IMR-90 (cell line): ENCODE measurements at regions not wholly inside any gene's neighbourhood (a gene's known extent, or its start where the extent isn't known, plus 50 kb on each side); places are given as distances from the start of the nearest gene placed in this dataset.

Experiments used
- ATAC-seq: fragments of 200-7000 bp; cut with Tn5 transposase; 2 replicates; pipeline ENCODE4 v1.9.1; 2020; ENCODE audit warnings: low read depth, mild to moderate bottlenecking, moderate library complexity
- BruUV-seq: library from RNA; stranded (reverse); fragments of 400-500 nt; replicated peaks from 2 replicates; lab custom pipeline; 2021; lab: Mats Ljungman, UMichigan
- CTCF ChIA-PET: fragments of 300-600 bp; formaldehyde crosslinking; extraction: SDS; loops from one replicate; lab custom pipeline; 2021; ENCODE audit warnings: antibody characterized with exemption; lab: Yijun Ruan, JAX
- POLR2A ChIA-PET: fragments of 300-600 bp; sonication (Branson Sonifier 250); formaldehyde crosslinking; loops from one replicate; lab custom pipeline; 2022; ENCODE audit warnings: antibody characterized with exemption; ENCODE audit not compliant: unreplicated experiment; lab: Charles Lee
- DNase-seq: peaks from one replicate; pipeline ENCODE4 v3.0.0; 2013
- H2AFZ ChIP-seq: replicated peaks from 2 replicates; pipeline ENCODE3; 2013; ENCODE audit warnings: low read length, mild to moderate bottlenecking; ENCODE audit not compliant: poor library complexity
- H2AK5ac ChIP-seq: 2 replicates; pipeline ENCODE4 v1.6.1; 2013; ENCODE audit warnings: low read depth, low read length, inconsistent platforms
- H2AK9ac ChIP-seq: replicated peaks from 2 replicates; pipeline ENCODE3; 2013; ENCODE audit warnings: mild to moderate bottlenecking, low read depth, low read length, moderate library complexity; ENCODE audit not compliant: poor library complexity
- H2BK120ac ChIP-seq: 2 replicates; pipeline ENCODE4 v1.6.1; 2013; ENCODE audit warnings: low read depth, low read length, inconsistent platforms
- H2BK15ac ChIP-seq: 3 replicates; pipeline ENCODE4 v1.6.1; 2013; ENCODE audit warnings: low read depth, low read length, inconsistent platforms
- H2BK20ac ChIP-seq: 2 replicates; pipeline ENCODE4 v1.6.1; 2013; ENCODE audit warnings: low read depth, mild to moderate bottlenecking, inconsistent platforms, low read length, moderate library complexity
- H2BK5ac ChIP-seq: 2 replicates; pipeline ENCODE4 v1.6.1; 2013; ENCODE audit warnings: mild to moderate bottlenecking, low read depth, low read length, inconsistent platforms; ENCODE audit not compliant: poor library complexity, severe bottlenecking
- H3K14ac ChIP-seq: replicated peaks from 2 replicates; pipeline ENCODE4 v1.6.1; 2013; ENCODE audit warnings: low read depth, low read length, inconsistent platforms
- H3K18ac ChIP-seq: 2 replicates; pipeline ENCODE4 v1.6.1; 2013; ENCODE audit warnings: low read depth, low read length, control low read depth
- H3K23ac ChIP-seq: 2 replicates; pipeline ENCODE4 v1.6.1; 2013; ENCODE audit warnings: low read depth, low read length, inconsistent platforms
- H3K27ac ChIP-seq: 2 replicates; pipeline ENCODE4 v1.5.1; 2013; ENCODE audit warnings: mild to moderate bottlenecking, control low read depth, low read length; ENCODE audit not compliant: insufficient read depth
- H3K27me3 ChIP-seq: 2 replicates; pipeline ENCODE4 v1.6.1; 2013; ENCODE audit warnings: low read length; ENCODE audit not compliant: control insufficient read depth, insufficient read depth
- H3K36me3 ChIP-seq: 2 replicates; pipeline ENCODE4 v1.6.1; 2013; ENCODE audit warnings: low read length, mixed read lengths; ENCODE audit not compliant: control insufficient read depth, insufficient read depth
- H3K4ac ChIP-seq: 2 replicates; pipeline ENCODE4 v1.6.1; 2013; ENCODE audit warnings: low read depth, low read length, inconsistent platforms
- H3K4me1 ChIP-seq: 2 replicates; pipeline ENCODE4 v1.6.1; 2013; ENCODE audit warnings: low read length, mixed read lengths; ENCODE audit not compliant: control insufficient read depth, insufficient read depth
- H3K4me2 ChIP-seq: 2 replicates; pipeline ENCODE4 v1.6.1; 2013; ENCODE audit warnings: low read depth, mild to moderate bottlenecking, control low read depth, low read length, moderate library complexity
- H3K4me3 ChIP-seq: 2 replicates; pipeline ENCODE4 v1.5.1; 2013; ENCODE audit warnings: low read depth, mild to moderate bottlenecking, control low read depth, low read length, moderate library complexity; ENCODE audit not compliant: insufficient read depth
- H3K56ac ChIP-seq: 2 replicates; pipeline ENCODE4 v1.6.1; 2013; ENCODE audit warnings: low read length, inconsistent platforms; ENCODE audit not compliant: insufficient read depth; ENCODE audit errors: extremely low read depth
- H3K79me1 ChIP-seq, 2 experiments: 2 replicates each; pipeline ENCODE4 v1.6.1; 2013; ENCODE audit warnings: low read length in 2 of 2, inconsistent platforms in 1 of 2, low read depth in 1 of 2
- H3K9ac ChIP-seq: 2 replicates; pipeline ENCODE4 v1.6.1; 2013; ENCODE audit warnings: low read depth, low read length, control low read depth
- H3K9me1 ChIP-seq: 2 replicates; pipeline ENCODE4 v1.6.1; 2013; ENCODE audit warnings: low read length, inconsistent platforms; ENCODE audit not compliant: insufficient read depth
- H3K9me3 ChIP-seq: 2 replicates; pipeline ENCODE4 v1.6.1; 2013; ENCODE audit warnings: low read length; ENCODE audit not compliant: control insufficient read depth, insufficient read depth
- H4K20me1 ChIP-seq: 2 replicates; pipeline ENCODE4 v1.6.1; 2013; ENCODE audit warnings: low read length, inconsistent platforms; ENCODE audit not compliant: insufficient read depth
- H4K5ac ChIP-seq: 2 replicates; pipeline ENCODE4 v1.6.1; 2013; ENCODE audit warnings: mild to moderate bottlenecking, low read depth, low read length, control low read depth
- H4K8ac ChIP-seq, 2 experiments: 2 replicates each; pipeline ENCODE4 v1.6.1; 2013; ENCODE audit warnings: low read depth in 2 of 2, low read length in 2 of 2, control low read depth in 1 of 2, inconsistent platforms in 1 of 2
- H4K91ac ChIP-seq: 2 replicates; pipeline ENCODE4 v1.6.1; 2013; ENCODE audit warnings: low read depth, low read length, inconsistent platforms; ENCODE audit not compliant: insufficient read depth
- CEBPB ChIP-seq: IDR thresholded peaks from 2 replicates; pipeline ENCODE4 v1.6.1; 2012; ENCODE audit warnings: low read depth, low read length, improper control_type of control experiment
- RAD21 ChIP-seq: IDR thresholded peaks from 2 replicates; pipeline ENCODE4 v1.6.1; 2012; ENCODE audit warnings: low read length, improper control_type of control experiment
- WGBS, 2 experiments: methylation state at CpG; one replicate each; pipeline versions ENCODE4 v1.1.5 to v1.1.7; 2013; ENCODE audit warnings: missing lambda C conversion rate in 2 of 2; ENCODE audit not compliant: insufficient read length in 1 of 2; ENCODE audit errors: extremely low coverage in 2 of 2; 5-methylcytosine and 5-hydroxymethylcytosine counted together
- dilution Hi-C: fragments of 300-500 bp; cut with HindIII; formaldehyde crosslinking; loops from one replicate; pipeline ENCODE4 v1.14.3; 2018; ENCODE audit warnings: low sequenced_read_pairs; ENCODE audit not compliant: unreplicated experiment
- in situ Hi-C: fragments of 300-500 bp; cut with MboI; formaldehyde crosslinking; loops from 3 replicates; pipeline ENCODE4 v1.14.3; 2019; ENCODE audit warnings: low sequenced_read_pairs, inconsistent platforms, mixed read lengths
- intact Hi-C: fragments of 100-400 bp; cut with micrococcal nuclease; formaldehyde crosslinking; loops from 2 replicates; pipeline ENCODE4 v1.10.0; 2022

DNA sequence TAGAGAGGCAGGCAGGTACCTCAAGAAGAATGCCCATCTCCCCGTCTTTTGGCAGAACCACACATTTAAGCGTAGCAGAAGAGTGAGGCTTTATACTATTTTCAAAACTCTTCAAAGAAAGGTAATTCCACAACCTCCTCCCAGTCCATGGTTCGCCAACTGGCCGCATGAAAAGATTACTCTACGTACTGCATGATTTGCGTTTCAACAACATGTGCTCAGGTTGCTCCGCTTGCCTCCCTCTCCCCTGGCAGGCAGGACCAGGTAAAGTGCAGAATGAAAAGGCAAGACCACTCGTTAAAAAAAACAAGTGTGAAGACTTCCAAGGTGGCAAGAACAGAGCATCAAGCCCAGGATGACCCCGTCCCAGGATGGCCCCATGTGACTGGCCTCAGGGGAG is 143.7 kb downstream of the SP3 start:
- no peak overlapping the region for H3K4me2 ChIP-seq
- H3K23ac ChIP-seq = no peak overlapping the region
- ATAC-seq (no peak), DNase-seq (no peak)
- H2BK20ac ChIP-seq = no peak overlapping the region
- H3K4me3 ChIP-seq = no peak overlapping the region
- no peak overlapping the region for H4K91ac ChIP-seq
- no peak overlapping the region for H2BK15ac ChIP-seq
- H2BK5ac ChIP-seq = no peak overlapping the region
- H3K9me1 ChIP-seq = no peaks in the 10 kb centered on the region
- dilution Hi-C loops (no loop called here), in situ Hi-C loops (no loop called here), intact Hi-C loops (no loop called here)
- no peak overlapping the region for H4K8ac ChIP-seq
- 85% methylated on average over 4 of the region's 9 CpGs; no CpG with 5 or more reads in 1 of the 2 experiments for WGBS, 2 experiments
- H3K36me3 ChIP-seq = no peaks in the 10 kb centered on the region
- no peaks in the 10 kb centered on the region for H3K4me1 ChIP-seq
- ChIA-PET CTCF (no interaction called here), POLR2A (no interaction called here)
- no peak overlapping the region for H2BK120ac ChIP-seq
- H3K27me3 ChIP-seq = peaks cover 54% of the 10 kb centered on the region
- H3K79me1 ChIP-seq = no peaks in the 10 kb centered on the region
- H2AK5ac ChIP-seq = no peak overlapping the region
- no peak overlapping the region for H3K18ac ChIP-seq
- no peak overlapping the region for H3K14ac ChIP-seq
- no peak for TF ChIP-seq RAD21
- no peak for TF ChIP-seq CEBPB
- no peak overlapping the region for H3K56ac ChIP-seq
- H3K4ac ChIP-seq = no peak overlapping the region
- H4K20me1 ChIP-seq = no peaks in the 10 kb centered on the region
- BruUV-seq = no TSS peak
- no peak overlapping the region for H4K5ac ChIP-seq
- no peak overlapping the region for H2AFZ ChIP-seq
- no peak overlapping the region for H3K9ac ChIP-seq
- no peak overlapping the region for H2AK9ac ChIP-seq
- H3K9me3 ChIP-seq = no peaks in the 10 kb centered on the region
- H3K27ac ChIP-seq = no peak overlapping the region
